C4-2B (cell line): ENCODE measurements at regions not wholly inside any gene's neighbourhood (a gene's known extent, or its start where the extent isn't known, plus 50 kb on each side); places are given as distances from the start of the nearest gene placed in this dataset.

Source experiments
- CTCF ChIP-seq: fragments of 450-650 bp; conservative IDR thresholded peaks from 2 replicates; pipeline ENCODE4 v1.5.1; 2017; ENCODE audit warnings: mild to moderate bottlenecking
- ZFX ChIP-seq: fragments of 450-650 bp; IDR thresholded peaks from 2 replicates; pipeline ENCODE4 v1.6.1; 2017

- TF ChIP-seq CTCF, result no peak
- TF ChIP-seq ZFX, result no peak
These were observed 59.3 kb upstream of the SLC2A12 start for GRCh38 chr6:134111726-134112125.
